NCI-H510A treated with DMSO at 0.1 percent for 48 hours (cell line): ENCODE measurements at regions not wholly inside any gene's neighbourhood (a gene's known extent, or its start where the extent isn't known, plus 50 kb on each side); places are given as distances from the start of the nearest gene placed in this dataset.

Experiments used
- DNase-seq: peaks from one replicate; lab custom pipeline; 2025; lab: John Stamatoyannopoulos, UW

DNA sequence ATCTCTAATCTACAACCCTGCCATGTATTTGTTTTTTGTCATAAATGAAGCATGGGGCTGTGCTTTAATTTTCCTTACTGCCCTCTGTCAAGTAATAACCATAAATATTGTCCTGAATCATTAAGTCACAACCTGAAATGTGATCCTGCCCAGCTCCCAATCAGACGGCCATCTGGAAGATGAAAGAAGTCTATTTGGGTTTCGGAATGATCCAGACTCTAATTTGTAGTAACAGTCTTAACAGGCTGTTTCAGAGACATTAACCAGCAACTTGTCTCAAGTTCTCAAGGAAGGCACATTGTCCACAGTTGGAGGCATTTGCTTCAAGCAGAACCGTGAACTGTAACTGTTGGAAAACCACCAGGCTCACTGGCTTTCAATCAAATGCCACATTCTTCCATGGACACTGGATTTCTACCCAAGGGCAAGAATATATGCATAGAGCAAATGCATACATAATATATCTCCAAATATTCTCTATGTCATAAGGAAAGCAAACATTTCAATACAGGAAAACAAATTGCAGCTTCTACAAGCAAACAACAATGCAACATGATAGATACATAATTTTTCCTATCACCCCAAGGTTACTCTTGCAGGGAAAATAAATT is 405.2 kb upstream of the NPVF start:
- no peak for DNase-seq

DNA sequence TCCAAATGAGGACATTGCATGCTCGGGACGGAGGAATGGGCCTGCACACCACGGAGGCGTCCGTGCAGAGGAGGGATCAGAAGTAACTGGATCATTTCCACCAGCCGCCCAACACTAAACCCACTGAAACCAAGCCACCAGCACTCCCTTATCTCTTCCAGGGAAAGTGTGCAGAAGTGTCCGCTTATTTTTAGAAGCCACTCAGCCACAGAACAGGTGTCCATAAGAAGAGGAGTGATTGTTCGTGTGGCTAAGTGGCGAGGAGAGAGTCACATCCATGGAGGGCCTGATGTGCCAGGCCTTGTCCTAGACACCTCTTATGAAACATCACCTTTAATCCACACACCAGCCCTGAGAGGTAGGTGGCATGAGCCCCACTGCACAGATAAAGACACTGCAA is 407.9 kb upstream of the NPVF start:
- no peak for DNase-seq

DNA sequence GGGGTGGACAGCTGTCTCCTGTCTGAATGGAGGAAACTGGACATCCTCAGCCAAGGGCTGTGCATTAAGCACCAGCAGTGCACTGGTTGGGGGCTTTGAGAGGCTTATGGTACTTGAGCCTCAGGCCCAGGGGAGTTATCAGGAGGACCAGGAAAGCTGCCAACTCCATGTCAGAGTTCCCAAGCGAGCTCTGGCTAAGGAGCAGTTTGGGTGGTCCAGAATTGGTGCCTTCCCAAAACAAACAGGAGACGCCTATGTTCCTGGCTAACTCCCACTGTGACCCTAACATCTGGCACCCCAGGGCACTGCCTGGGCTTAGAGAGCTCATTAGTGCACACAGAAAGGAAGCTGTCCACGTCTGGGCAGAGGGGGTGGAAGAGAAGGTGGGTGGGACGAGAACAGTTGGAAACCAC is 408.6 kb upstream of the NPVF start:
- DNase-seq, result no peak

DNA sequence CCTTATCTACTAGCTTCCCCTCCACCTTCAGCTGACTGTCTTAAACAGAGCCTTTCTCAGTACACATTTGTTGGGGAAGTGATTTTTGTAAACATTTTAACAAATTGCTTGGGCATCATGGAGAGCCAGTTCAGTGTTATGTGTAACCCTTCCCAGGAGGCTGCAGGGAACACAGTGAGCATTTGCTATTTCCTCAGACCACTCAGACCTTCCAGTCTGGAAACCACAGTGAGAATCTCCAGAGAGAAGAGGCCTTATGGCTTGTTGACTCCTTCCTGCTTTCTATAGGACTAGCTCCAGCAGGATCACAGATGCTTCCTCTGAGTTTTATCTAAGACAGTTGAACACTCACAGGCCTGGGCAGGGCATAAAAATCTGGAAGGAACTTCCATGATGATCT is 409.8 kb upstream of the NPVF start:
- no peak for DNase-seq

DNA sequence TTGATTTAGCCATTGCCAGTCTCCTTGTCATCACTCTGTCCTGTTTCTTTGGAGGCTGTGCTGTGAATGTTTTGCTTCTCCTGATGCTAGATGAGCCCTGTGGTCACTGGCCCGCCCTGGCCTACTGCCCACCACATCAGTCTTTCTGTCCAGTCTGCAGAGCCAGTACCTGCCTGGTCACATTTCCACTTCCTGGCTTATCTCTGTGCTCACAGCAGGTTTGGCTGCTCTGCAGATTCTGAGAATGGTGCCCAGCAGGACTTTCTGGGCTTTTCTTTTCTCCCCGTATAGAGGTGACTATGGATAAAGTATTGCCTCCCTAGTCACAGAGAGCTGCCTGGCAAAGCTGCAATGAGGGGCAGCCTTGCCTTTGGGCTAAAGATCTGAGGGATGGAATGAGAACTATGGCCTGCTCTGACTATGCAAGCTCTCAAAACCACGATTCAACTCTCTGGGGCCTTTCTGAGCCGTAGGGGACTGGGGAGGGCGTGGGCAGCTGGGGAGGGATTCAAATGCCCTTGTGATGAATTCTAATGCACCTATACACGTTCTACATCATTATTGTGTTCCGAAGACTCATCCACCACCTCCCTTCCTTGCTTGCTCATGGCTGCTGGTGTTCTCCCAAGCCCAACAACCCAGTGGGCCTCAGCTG is 410.4 kb upstream of the NPVF start:
- no peak for DNase-seq

DNA sequence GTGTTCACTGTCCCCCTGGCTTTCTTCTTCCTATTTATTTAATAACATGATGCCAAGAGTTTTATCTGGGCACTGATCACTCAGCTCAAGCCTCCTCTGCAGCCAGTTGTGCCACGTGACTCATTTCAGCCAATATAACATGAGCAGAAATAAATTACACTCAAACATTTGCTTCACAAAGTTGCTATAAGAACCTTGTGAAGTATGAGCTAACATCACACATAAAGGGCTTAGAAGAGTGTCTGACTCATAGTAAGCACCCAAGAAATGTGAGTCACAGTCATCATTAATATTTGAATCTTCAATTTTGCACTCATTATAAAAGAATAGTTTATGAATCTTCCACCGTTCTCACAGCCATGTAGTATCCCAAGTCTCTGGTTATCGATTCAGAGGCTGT is 414.6 kb upstream of the NPVF start:
- DNase-seq, result no peak

DNA sequence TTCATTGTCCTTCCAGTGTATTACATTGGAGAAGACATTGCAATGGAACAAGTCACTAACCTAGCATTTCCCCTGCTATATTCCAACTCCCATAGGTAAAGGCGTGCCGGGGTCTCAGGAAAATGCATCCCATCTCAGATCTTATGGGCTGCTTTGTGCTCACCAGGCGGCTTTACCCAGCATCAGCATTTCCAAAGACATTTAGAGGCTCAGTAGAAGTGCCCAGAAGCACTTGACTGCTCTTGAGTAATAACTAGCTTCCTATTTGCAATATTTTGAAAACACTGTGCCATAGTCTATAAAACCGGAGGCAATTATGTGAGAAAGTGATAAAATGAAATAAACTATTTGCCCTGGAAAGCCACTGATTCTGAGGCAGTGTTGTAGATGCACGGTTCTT is 415.0 kb upstream of the NPVF start:
- DNase-seq, result no peak

DNA sequence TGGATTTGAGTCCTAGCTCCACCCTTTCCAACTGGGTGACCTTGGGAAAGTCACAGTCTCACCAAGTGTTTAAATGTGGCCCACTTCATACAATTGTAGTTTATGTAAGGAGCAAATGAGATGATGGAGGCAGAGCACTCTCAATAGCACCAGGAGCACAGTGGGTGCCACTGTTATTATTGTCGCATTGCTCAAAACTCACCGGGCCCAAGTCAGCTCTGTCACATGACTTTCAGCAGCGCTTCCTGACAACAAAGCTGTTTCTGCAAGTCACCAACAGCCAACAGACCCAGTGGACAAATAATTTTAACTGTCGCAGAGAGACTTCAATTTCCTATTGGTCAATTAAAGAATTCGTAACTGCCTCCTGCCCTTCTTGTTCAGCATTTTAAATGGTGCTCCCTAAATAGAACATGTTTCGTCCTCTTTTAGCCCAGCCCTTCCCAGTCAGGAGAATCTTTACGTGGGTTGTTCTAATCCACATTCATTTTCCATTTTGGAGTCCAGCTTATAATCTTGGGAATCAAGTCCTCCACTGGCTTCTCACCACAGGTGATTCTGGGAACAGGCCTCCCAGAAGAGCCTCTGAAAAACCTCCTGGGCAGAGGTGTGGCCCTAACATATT is 415.6 kb upstream of the NPVF start:
- no peak for DNase-seq

DNA sequence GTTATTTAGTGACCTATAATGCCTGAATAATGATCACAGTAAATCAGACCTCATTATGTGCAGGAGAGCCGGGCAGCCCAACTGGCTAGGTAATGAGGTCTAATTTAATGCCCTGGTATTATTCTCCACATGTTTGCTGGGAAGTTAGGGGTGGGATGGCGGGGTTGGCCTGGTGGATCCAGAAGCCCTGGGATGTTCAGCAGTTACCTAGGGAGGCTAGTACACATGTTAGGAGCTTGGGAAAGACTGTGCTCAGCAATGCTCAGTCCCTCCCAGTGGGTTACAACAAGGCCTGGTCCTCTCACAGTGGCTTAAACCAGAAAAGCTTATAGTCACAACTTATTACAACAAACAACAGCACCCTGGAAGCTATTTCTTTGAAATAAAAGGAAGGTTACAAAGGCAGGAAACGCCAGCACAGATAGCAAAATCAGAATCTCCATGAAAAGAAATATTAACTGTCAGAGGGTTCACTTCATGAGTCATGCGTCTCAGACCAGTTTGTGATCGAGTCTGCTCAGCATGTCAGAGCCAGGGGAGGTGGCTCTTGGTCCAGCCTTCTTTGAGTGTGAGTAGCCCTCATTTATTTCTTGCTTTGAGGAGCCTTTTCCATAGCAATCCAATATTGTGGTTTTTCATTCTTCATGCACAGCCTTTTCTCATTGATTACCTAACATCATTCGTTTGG is 418.6 kb upstream of the NPVF start:
- DNase-seq, result no peak

DNA sequence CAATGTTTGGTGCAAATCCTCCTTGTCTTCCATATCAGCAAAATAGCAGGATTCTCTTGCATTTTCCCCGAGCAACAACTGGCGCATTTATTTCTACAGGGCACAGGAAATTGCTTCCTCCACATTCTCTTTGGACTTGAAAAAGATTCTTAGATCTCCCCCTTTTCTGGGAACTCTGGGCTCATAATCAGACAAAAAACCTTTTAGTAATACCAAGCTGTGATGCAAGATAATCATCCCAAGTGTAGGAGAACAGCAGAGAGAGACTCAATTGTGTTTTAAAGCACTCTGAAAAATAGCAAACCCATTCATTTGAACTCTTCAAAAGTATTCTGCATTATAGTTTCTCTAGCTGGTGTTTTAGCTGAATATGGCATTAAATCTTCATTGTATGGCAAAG is 419.6 kb upstream of the NPVF start:
- DNase-seq, result no peak

DNA sequence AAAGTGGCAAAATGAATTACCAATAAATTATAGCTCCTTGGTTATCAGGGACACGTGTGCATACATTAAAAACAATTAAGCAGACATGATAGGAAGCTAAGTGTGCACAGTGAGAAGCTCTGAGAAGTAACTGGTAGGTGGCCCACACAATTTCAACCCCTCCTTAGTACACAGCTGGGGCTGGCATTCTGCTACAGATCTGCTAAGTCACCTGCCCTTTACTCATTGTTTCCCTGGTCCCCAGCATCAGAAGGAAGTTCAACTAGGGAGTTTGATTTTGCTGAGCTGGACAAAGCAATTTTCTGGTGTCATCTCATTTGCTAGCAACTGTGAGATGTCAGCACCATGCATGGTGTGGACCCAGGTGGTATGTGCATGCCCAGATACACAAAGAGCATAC is 424.1 kb upstream of the NPVF start:
- DNase-seq, result no peak

DNA sequence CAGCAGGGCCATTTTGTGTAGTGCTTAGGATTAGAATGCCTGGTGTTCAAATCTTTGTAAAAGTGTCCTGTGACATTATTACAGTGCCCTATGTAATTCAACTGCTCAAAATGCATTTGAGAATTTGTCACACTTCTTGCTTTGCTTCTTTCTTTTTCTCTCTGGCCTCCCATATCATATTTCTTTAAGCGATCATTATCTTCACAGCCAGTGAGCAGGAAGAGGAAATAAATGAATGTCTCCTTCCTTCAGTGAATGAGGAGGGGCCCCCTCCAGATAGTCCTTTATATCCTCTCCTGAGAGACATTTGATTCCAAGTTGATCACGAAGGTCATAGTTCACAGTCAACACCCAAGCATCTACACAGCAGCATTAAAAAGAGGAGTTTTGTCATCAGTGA is 425.1 kb upstream of the NPVF start:
- peak; percentile 7 for DNase-seq

DNA sequence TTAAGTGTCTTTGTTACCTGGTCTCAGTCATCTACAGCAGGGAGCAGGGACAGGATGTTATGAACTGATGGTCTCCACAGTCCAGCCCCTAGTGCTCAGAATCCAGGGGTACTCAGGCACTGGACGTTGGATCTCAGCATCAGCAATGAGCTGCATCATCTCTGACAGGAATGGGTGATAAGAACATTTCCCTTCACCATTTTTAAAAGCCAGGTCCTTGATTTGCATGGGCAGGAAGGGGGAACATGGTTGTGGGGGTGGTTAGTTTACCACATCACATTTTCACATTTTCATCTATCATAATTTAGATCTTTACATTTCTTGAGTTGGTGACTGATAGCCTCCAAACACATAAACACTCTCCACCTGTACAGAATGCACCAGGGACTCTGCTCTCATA is 427.8 kb upstream of the NPVF start:
- no peak for DNase-seq

DNA sequence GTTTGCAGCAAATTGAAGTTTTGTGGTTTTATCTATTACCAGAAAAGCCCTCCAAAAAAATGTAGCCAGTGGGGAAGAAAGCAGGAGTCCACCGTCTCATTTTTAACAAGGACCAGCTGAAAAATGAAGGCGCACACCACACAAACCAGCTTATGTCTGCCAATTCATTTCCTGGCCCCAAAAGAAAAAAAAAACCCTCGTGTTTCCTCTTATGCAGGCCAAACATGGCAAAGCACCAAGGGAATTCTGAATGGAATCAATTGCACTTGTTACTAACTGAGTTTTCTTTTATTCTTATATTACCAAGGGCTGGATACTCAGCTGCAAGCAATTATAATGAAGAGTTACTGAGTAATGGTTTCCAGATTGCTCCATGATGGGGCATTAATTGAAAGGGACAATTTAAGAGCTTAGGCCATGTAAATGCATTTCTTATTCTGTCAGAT is 428.3 kb upstream of the NPVF start:
- DNase-seq, result no peak

DNA sequence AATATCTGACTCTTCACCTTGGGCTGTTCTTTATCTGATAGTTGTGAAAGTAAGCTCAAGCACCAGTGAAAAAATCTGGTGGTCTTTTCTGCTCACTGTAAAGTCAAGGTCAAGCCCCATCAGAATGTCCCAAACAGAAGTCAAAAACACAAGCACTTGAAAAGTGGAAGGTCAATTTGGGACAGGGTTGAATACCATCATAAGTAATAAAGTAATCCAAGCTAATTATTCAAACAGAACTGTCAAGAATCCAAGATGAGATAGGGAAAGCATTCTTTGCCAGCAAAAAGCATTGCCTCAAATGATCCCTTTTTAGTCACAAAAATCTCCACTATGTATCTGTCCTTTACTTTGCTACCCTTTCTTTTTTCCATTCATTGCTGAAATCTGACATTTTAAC is 430.1 kb upstream of the NPVF start:
- no peak for DNase-seq

DNA sequence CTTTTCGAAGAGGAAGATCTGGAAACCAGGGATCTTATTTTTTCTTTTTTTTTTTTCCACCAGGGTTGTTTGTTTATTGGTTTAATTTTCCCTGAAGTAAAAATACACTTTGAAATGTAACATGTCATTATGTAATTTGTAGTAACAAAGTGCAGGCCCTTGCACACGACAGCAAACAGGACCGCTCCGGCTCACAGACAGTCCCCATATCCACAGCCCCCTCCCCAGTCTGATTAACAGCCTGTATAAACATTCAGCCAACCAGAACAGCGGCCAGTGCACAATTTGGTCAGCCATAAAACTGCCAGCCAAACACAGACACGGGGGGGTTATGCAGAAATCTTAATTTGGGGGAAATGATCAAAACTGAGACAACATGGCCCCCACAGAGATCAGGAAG is 431.6 kb upstream of the NPVF start:
- no peak for DNase-seq

DNA sequence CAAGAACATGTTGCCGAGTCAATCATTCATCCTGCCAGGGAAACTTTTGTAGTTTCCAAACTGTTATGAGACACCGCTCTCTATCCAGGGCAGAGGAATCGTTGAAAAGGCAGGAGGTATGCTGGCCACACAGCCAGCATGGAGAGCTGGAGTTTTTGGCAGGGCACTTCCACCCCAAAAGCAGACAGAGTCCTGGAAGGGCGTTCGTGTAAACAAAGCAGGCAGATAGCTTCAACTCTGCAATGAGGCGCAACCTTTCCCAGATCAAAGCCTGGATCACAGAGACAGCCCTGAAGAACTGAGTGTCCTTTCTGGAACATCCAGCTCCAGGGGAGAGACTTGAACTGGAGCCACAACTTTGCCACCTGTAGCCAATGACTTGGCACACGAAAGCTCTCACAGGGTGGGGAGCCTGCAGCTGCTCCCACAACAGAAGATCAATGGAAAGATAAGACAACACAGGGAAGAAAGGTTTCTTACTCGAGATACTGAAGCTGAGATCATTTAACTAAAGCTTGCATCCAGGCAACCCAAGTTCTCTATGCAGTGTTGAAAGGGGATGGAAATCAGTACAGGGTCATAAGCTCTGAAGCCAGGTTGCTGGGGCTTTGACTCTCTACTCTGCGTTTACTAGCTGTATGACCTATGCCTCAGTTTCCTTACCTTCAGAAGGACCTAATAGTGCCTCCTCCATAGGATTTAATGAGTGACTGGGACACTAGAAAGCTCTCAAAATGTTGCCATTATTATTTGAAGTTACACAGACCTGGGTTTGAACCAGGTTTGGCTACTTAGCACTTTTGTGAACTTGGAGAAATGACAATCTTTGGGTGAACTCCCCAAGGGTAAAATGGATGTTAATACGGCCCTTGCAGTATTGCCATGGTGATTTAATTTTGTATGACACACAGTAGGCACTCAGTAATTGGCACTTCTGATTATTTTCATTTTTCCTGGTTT is 434.8 kb upstream of the NPVF start:
- no peak for DNase-seq

DNA sequence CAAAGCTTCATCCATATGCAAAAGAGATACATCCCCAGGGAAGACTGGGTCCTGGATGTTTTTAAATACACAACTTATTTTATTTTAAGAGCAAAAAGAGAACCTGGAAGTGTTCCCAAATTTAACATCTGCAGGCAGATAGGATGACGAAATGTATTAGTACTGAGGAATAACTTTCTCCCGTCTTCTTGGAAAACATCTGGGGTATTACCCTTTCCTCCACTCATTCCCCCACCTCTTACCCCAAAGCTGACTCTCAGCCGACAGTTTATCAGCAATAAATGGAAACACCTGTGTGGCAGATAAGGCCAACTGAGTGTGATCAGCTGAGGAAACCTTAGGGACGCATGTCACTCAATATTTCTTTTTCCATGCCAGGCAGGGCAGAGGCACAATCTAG is 435.6 kb upstream of the NPVF start:
- no peak for DNase-seq

DNA sequence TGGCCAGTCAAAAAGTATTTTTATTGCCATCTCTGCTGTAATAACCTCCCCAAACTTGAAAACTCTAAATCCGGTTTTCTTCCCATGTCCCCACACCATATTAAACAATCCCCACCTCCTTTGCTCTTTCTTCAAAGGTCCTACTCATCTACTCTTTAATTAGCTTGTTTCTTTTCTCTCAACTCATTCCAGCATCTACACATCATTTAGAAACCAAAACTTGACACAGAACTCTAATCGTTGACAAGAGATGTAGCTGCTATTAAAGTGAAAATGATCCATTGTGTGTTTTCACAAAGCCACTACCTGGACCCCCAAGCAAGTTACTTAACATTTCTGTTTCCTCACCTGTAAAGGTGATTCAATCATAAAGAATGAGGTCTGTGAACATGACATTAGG is 436.3 kb upstream of the NPVF start:
- DNase-seq, result no peak

DNA sequence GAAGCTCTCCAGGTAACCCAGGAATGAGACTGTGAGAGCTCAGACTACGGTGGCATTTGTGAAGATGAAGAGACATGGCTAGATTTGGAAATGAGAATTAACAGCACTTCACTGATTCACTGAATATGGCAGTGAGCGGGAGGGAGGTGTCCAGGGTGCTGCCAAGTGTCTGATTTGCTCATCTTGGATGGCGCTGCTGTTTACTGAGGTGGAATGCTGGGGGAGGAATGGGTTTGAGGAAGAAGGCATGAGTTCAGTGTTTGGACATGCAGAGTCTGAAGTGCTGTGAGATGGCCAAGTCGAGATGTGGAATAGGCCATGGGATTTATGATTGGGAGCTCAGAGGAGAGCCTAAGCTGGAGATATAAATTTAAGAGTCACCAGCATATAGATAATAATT is 437.1 kb upstream of the NPVF start:
- no peak for DNase-seq

DNA sequence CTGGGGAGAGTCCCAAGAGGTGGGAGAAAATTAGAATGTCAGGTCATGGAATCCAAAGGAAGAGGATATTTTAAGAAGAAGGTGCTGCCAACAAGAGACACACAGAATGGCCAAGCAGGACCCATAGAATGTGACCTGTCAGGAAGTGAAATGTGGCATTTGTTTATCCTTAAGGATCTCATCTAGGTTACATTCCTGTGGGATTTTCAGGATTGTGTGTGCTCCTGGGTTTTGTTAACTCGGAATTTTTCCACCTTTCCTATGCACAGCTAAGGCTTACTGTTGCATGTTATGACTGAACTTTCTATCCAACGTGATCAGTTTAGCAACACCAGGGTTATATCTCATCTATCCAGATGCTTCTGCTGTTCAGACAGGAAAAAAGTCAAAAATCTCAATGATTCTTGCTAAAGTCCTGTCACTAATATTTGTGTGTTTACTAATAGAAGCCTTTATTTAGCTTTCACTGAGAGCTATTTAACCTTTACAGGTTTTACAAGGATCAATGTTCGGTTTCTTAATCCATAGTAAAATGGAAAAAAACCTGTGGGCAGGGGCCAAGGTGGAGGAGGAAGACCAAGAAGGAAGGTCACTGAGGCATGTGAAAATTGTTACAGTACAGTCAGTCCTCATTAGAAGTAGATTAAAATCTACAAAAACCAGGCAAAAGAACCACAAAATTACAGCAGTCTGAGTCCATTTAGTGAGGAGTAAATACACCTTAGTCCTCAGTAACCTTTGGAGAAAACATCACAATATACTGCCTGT is 437.8 kb upstream of the NPVF start:
- DNase-seq, result no peak
